ENCODE measurements at regions not wholly inside any gene's neighbourhood (a gene's known extent, or its start where the extent isn't known, plus 50 kb on each side); places are given as distances from the start of the nearest gene placed in this dataset.
"Not testable (repeated sequence)": the region's sequence is repeated elsewhere in the genome, so short reads cannot be mapped to it uniquely, and the experiment has no call there.

- not testable (repeated sequence) for TF ChIP-seq POLR2A (IDR thresholded peaks at IDR 0.05)
- TF ChIP-seq, protein P1, sequence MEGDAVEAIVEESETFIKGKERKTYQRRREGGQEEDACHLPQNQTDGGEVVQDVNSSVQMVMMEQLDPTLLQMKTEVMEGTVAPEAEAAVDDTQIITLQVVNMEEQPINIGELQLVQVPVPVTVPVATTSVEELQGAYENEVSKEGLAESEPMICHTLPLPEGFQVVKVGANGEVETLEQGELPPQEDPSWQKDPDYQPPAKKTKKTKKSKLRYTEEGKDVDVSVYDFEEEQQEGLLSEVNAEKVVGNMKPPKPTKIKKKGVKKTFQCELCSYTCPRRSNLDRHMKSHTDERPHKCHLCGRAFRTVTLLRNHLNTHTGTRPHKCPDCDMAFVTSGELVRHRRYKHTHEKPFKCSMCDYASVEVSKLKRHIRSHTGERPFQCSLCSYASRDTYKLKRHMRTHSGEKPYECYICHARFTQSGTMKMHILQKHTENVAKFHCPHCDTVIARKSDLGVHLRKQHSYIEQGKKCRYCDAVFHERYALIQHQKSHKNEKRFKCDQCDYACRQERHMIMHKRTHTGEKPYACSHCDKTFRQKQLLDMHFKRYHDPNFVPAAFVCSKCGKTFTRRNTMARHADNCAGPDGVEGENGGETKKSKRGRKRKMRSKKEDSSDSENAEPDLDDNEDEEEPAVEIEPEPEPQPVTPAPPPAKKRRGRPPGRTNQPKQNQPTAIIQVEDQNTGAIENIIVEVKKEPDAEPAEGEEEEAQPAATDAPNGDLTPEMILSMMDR (IDR thresholded peaks at IDR 0.05): not testable (repeated sequence)
Measured at GRCh38 chr12:5175415-5175814, 131.7 kb downstream of the KCNA5 start.
